Endothelial cell (in vitro differentiated cells): ENCODE measurements at regions not wholly inside any gene's neighbourhood (a gene's known extent, or its start where the extent isn't known, plus 50 kb on each side); places are given as distances from the start of the nearest gene placed in this dataset.

Experiments used
- DNase-seq: peaks from one replicate; pipeline ENCODE4 v3.0.0; 2021; ENCODE audit warnings: low spot score
- H3K27ac Mint-ChIP-seq: one replicate; pipeline ENCODE4 v1.8.0; 2021; ENCODE audit warnings: mixed read lengths, inconsistent platforms; ENCODE audit not compliant: unreplicated experiment
- H3K27me3 Mint-ChIP-seq: one replicate; pipeline ENCODE4 v1.8.0; 2021; ENCODE audit warnings: mild to moderate bottlenecking, moderate library complexity, mixed read lengths, inconsistent platforms; ENCODE audit not compliant: unreplicated experiment
- H3K36me3 Mint-ChIP-seq: one replicate; pipeline ENCODE4 v1.8.0; 2021; ENCODE audit warnings: mild to moderate bottlenecking, low read depth, mixed read lengths, inconsistent platforms; ENCODE audit not compliant: unreplicated experiment
- H3K4me1 Mint-ChIP-seq: one replicate; pipeline ENCODE4 v1.8.0; 2021; ENCODE audit warnings: mild to moderate bottlenecking, mixed read lengths, inconsistent platforms; ENCODE audit not compliant: unreplicated experiment
- H3K4me3 Mint-ChIP-seq: one replicate; pipeline ENCODE4 v1.8.0; 2021; ENCODE audit warnings: mild to moderate bottlenecking, mixed read lengths, inconsistent platforms; ENCODE audit not compliant: unreplicated experiment
- H3K9me3 Mint-ChIP-seq: one replicate; pipeline ENCODE4 v1.8.0; 2021; ENCODE audit warnings: mixed read lengths, inconsistent platforms; ENCODE audit not compliant: unreplicated experiment
- TF ChIP-seq, protein P1 (sequence below): fragments of 200-600 bp; sonication (generic); IDR thresholded peaks from one replicate; pipeline ENCODE4 v1.5.0; 2021; ENCODE audit warnings: antibody characterized with exemption; ENCODE audit not compliant: unreplicated experiment

DNA sequence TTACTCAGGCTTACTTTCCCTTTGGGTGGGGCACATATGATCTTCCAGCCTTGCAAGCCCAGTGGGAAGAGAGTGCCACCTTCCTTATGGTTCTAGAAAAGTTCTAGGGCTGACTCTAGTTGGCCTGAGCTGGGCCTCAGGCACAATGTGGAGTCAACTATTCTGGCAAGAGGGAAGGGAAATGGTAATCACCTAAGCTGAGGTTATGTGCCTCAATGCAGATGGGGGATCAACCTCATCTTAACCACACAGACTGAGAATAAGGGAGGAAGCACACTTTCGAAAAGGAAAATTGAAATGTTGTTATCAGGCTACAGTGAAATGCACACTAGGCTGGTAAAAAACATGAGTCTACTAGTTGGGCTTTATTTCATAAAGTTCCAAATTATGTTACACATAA is 77.5 kb upstream of the RMST start:
- Mint-ChIP-seq H3K4me3 (no peak overlapping the region), H3K9me3 (no peaks in the 10 kb centered on the region), H3K36me3 (no peaks in the 10 kb centered on the region), H3K27ac (no peak overlapping the region), H3K27me3 (peaks cover 2% of the 10 kb centered on the region), H3K4me1 (no peaks in the 10 kb centered on the region)
- TF ChIP-seq, protein P1, sequence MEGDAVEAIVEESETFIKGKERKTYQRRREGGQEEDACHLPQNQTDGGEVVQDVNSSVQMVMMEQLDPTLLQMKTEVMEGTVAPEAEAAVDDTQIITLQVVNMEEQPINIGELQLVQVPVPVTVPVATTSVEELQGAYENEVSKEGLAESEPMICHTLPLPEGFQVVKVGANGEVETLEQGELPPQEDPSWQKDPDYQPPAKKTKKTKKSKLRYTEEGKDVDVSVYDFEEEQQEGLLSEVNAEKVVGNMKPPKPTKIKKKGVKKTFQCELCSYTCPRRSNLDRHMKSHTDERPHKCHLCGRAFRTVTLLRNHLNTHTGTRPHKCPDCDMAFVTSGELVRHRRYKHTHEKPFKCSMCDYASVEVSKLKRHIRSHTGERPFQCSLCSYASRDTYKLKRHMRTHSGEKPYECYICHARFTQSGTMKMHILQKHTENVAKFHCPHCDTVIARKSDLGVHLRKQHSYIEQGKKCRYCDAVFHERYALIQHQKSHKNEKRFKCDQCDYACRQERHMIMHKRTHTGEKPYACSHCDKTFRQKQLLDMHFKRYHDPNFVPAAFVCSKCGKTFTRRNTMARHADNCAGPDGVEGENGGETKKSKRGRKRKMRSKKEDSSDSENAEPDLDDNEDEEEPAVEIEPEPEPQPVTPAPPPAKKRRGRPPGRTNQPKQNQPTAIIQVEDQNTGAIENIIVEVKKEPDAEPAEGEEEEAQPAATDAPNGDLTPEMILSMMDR: no peak
- DNase-seq: no peak

DNA sequence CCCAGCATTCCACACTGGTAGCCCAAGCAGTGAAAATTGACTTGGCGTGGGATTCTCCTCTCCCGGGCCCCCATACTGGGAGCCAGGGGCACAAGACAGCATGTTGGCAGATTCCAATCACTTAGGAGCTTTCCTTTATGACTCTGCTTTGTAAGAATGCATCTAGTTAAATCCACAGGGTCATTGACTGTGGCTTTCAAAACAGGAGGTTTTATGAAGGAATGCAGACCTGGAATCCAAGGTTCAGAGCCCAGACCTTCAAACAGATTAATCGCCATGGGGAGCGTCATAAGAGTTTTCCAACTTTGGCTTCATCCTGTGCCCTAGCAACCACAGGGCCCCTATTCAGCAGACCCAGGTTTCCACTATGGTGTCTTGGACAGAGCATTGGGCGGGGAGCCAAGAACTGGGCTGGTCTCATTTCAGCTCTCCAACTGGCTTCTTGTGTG is 76.4 kb upstream of the RMST start:
- TF ChIP-seq, protein P1: no peak
- Mint-ChIP-seq H3K36me3 (no peaks in the 10 kb centered on the region), H3K27me3 (peaks cover 2% of the 10 kb centered on the region), H3K4me3 (no peak overlapping the region), H3K9me3 (no peaks in the 10 kb centered on the region), H3K27ac (no peak overlapping the region), H3K4me1 (no peaks in the 10 kb centered on the region)
- DNase-seq: no peak

DNA sequence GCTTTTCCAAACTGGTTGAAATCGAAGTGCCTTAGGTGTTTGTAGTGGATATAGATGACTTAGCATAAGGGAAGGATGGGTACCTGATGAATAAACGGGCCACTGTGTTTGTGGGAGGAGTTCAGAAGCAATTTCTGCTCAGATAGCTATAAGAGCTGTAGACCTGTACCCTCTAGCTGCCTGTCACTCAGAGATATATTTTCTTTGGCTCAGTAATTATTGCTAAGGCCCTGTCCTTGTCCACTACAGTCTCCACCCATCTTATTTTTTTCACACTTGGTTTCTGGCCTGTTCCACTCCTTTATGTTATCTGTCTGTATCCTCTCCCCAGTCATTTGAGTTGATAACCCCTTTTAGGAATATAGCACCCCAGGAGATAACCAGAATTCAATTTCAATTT is 74.8 kb upstream of the RMST start:
- H3K27me3 Mint-ChIP-seq: peaks cover 2% of the 10 kb centered on the region
- TF ChIP-seq, protein P1: no peak
- no peak for DNase-seq
- no peaks in the 10 kb centered on the region for H3K4me1 Mint-ChIP-seq
- H3K27ac Mint-ChIP-seq: no peak overlapping the region
- H3K9me3 Mint-ChIP-seq: no peaks in the 10 kb centered on the region
- H3K4me3 Mint-ChIP-seq: no peak overlapping the region
- no peaks in the 10 kb centered on the region for H3K36me3 Mint-ChIP-seq

DNA sequence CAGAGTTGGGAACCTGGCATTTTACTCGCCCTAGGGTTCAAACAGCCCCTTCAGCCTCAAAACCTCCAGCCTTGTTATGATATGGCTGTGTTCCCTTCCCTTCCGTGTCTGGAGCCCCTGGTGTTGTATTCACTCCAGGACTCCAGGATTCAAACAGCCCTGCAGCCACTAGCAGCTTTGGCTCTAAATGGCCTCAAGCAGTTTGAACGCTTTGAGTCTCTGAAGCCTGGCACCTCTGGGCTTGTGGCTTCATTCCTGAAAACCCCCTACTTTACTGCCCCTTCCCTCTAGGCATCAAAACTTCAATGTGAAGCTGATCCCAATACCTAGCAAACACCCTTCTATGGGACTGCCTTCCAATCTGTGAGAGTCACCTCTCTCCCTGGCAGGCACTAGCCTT is 67.9 kb upstream of the RMST start:
- Mint-ChIP-seq H3K4me1 (no peaks in the 10 kb centered on the region), H3K27me3 (peaks cover 4% of the 10 kb centered on the region), H3K36me3 (no peaks in the 10 kb centered on the region), H3K4me3 (no peak overlapping the region), H3K9me3 (no peaks in the 10 kb centered on the region), H3K27ac (no peak overlapping the region)
- no peak for DNase-seq
- TF ChIP-seq, protein P1: no peak

DNA sequence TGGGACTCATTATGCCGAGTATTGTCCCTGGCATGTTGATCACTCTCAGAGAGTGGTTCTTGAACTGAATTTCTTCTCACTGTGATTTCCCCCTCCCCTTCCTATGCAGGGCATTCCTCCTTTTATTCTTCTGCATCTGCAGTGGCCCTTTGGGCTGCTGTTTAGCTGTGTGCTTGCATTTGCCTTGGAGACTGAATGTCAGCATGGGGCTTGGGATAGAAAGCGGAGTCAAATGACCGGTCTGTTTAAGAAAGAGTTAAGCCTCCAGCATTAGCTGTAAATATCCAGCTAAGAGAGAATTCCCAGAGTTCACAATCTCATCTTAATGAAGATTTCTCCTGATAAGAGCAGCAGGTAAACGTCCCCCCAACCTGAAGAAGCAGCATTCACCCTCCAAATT is 65.6 kb upstream of the RMST start:
- Mint-ChIP-seq H3K4me1 (no peaks in the 10 kb centered on the region), H3K27me3 (peaks cover 4% of the 10 kb centered on the region), H3K9me3 (no peaks in the 10 kb centered on the region), H3K27ac (no peak overlapping the region), H3K36me3 (no peaks in the 10 kb centered on the region), H3K4me3 (no peak overlapping the region)
- no peak for DNase-seq
- TF ChIP-seq, protein P1: no peak
